Activated CD4-positive, alpha-beta T cell treated with anti-CD3 and anti-CD28 coated beads for 36 hours (primary cell): ENCODE measurements at regions not wholly inside any gene's neighbourhood (a gene's known extent, or its start where the extent isn't known, plus 50 kb on each side); places are given as distances from the start of the nearest gene placed in this dataset.

Source experiments
- ATAC-seq: fragments of 200-7000 bp; cut with Tn5 transposase; one replicate; pipeline ENCODE4 v1.10.0; 2021; ENCODE audit warnings: mild to moderate bottlenecking, moderate library complexity
- CTCF ChIA-PET: fragments of 350-600 bp; sonication (Branson Sonifier 250); formaldehyde crosslinking; loops from one replicate; lab custom pipeline; 2021; ENCODE audit warnings: antibody characterized with exemption; lab: Charles Lee
- POLR2A ChIA-PET: fragments of 350-600 bp; sonication (Branson Sonifier 250); formaldehyde crosslinking; loops from one replicate; lab custom pipeline; 2021; ENCODE audit warnings: antibody characterized with exemption, inconsistent platforms; lab: Charles Lee
- DNase-seq: peaks from one replicate; pipeline ENCODE4 v3.0.0-alpha.2; 2020
- H3K27ac Mint-ChIP-seq: one replicate; pipeline ENCODE4 v1.8.0; 2021; ENCODE audit warnings: mixed read lengths
- H3K27me3 Mint-ChIP-seq: one replicate; pipeline ENCODE4 v1.8.0; 2021; ENCODE audit warnings: mixed read lengths
- H3K36me3 Mint-ChIP-seq: one replicate; pipeline ENCODE4 v1.8.0; 2021; ENCODE audit warnings: low read depth, mixed read lengths
- H3K4me1 Mint-ChIP-seq: one replicate; pipeline ENCODE4 v1.8.0; 2021; ENCODE audit warnings: mixed read lengths
- H3K4me3 Mint-ChIP-seq: one replicate; pipeline ENCODE4 v1.8.0; 2021; ENCODE audit warnings: mild to moderate bottlenecking, moderate library complexity, mixed read lengths
- H3K9me3 Mint-ChIP-seq: one replicate; pipeline ENCODE4 v1.8.0; 2021; ENCODE audit warnings: low read depth, mixed read lengths
- intact Hi-C, 2 experiments: fragments of 100-400 bp; cut with DNase I in 1 of 2; cut with micrococcal nuclease in 1 of 2; formaldehyde crosslinking; loops; one replicate each; pipeline versions ENCODE4 v1.14.2 to v1.15.1; 2022 to 2024; cut with DNase I, micrococcal nuclease

- no peaks in the 10 kb centered on the region for H3K27me3 Mint-ChIP-seq
- H3K4me1 Mint-ChIP-seq, result no peaks in the 10 kb centered on the region
- POLR2A ChIA-PET, result no interaction called here
- intact Hi-C loops, result no loop called here
- no peak overlapping the region for H3K27ac Mint-ChIP-seq
- ATAC-seq, result no peak
- no peaks in the 10 kb centered on the region for H3K36me3 Mint-ChIP-seq
- DNase-seq, result no peak
- H3K4me3 Mint-ChIP-seq, result no peak overlapping the region
- H3K9me3 Mint-ChIP-seq, result peaks cover 16% of the 10 kb centered on the region
- CTCF ChIA-PET, result no interaction called here
Measured at GRCh38 chr2:57107353-57107752, 923.6 kb downstream of the CCDC85A start.

GRCh38 chr2:57111531-57111930 lies 927.7 kb downstream of the CCDC85A start:
- intact Hi-C loops, result no loop called here
- Mint-ChIP-seq H3K9me3 (peaks cover 11% of the 10 kb centered on the region), H3K36me3 (no peaks in the 10 kb centered on the region), H3K4me3 (no peak overlapping the region), H3K27me3 (no peaks in the 10 kb centered on the region), H3K27ac (no peak overlapping the region), H3K4me1 (no peaks in the 10 kb centered on the region)
- CTCF ChIA-PET, result no interaction called here
- DNase-seq (no peak), ATAC-seq (no peak)
- POLR2A ChIA-PET, result no interaction called here

- intact Hi-C loops, result no loop called here
- ChIA-PET CTCF (no interaction called here), POLR2A (no interaction called here)
- no peak overlapping the region for H3K27ac Mint-ChIP-seq
- DNase-seq, result no peak
- no peak for ATAC-seq
- no peaks in the 10 kb centered on the region for H3K36me3 Mint-ChIP-seq
- no peaks in the 10 kb centered on the region for H3K27me3 Mint-ChIP-seq
- H3K4me1 Mint-ChIP-seq, result no peaks in the 10 kb centered on the region
- H3K9me3 Mint-ChIP-seq, result peaks cover 7% of the 10 kb centered on the region
- H3K4me3 Mint-ChIP-seq, result no peak overlapping the region
Measured at GRCh38 chr2:57119141-57119540, 927.5 kb upstream of the VRK2 start.

- CTCF ChIA-PET, result interaction anchor here (0.7 to 1.0 kb wide), 2 partner anchors 15 to 1642 kb away, joined by 3 read pairs; no protein-coding TSS in a partner anchor
- intact Hi-C loops, result no loop called here
- ATAC-seq (no peak), DNase-seq (no peak)
- H3K9me3 Mint-ChIP-seq, result peaks cover 6% of the 10 kb centered on the region
- no peaks in the 10 kb centered on the region for H3K36me3 Mint-ChIP-seq
- H3K27ac Mint-ChIP-seq, result no peak overlapping the region
- no peaks in the 10 kb centered on the region for H3K4me1 Mint-ChIP-seq
- POLR2A ChIA-PET, result no interaction called here
- H3K27me3 Mint-ChIP-seq, result no peaks in the 10 kb centered on the region
- H3K4me3 Mint-ChIP-seq, result no peak overlapping the region
Measured at GRCh38 chr2:57126410-57126809, 920.2 kb upstream of the VRK2 start.

- CTCF ChIA-PET, result no interaction called here
- Mint-ChIP-seq H3K4me1 (no peaks in the 10 kb centered on the region), H3K27ac (no peak overlapping the region), H3K9me3 (peaks cover 4% of the 10 kb centered on the region), H3K27me3 (no peaks in the 10 kb centered on the region), H3K36me3 (no peaks in the 10 kb centered on the region), H3K4me3 (no peak overlapping the region)
- POLR2A ChIA-PET, result no interaction called here
- ATAC-seq (no peak), DNase-seq (no peak)
- intact Hi-C loops, result no loop called here
Measured at GRCh38 chr2:57139179-57139578, 907.4 kb upstream of the VRK2 start.

GRCh38 chr2:57141269-57141668 lies 905.3 kb upstream of the VRK2 start:
- no peak for ATAC-seq
- Mint-ChIP-seq H3K36me3 (no peaks in the 10 kb centered on the region), H3K4me1 (no peaks in the 10 kb centered on the region), H3K4me3 (no peak overlapping the region), H3K27ac (no peak overlapping the region), H3K27me3 (no peaks in the 10 kb centered on the region), H3K9me3 (peaks cover 5% of the 10 kb centered on the region)
- intact Hi-C loops, result no loop called here
- CTCF ChIA-PET, result interaction anchor here (0.9 kb wide), 1 partner anchor 15 kb away, joined by 3 read pairs; no protein-coding TSS in a partner anchor
- no peak for DNase-seq
- POLR2A ChIA-PET, result interaction anchor here (0.5 kb wide), 1 partner anchor 9 kb away, joined by 3 read pairs; no protein-coding TSS in a partner anchor

GRCh38 chr2:57146951-57147350 lies 899.7 kb upstream of the VRK2 start:
- no peaks in the 10 kb centered on the region for H3K4me1 Mint-ChIP-seq
- ChIA-PET POLR2A (no interaction called here), CTCF (no interaction called here)
- no peak for ATAC-seq
- no peaks in the 10 kb centered on the region for H3K36me3 Mint-ChIP-seq
- peaks cover 26% of the 10 kb centered on the region for H3K9me3 Mint-ChIP-seq
- H3K27me3 Mint-ChIP-seq, result no peaks in the 10 kb centered on the region
- intact Hi-C loops, result no loop called here
- no peak overlapping the region for H3K4me3 Mint-ChIP-seq
- DNase-seq, result no peak
- no peak overlapping the region for H3K27ac Mint-ChIP-seq

- POLR2A ChIA-PET, result no interaction called here
- Mint-ChIP-seq H3K9me3 (peaks cover 11% of the 10 kb centered on the region), H3K27ac (no peak overlapping the region), H3K27me3 (no peaks in the 10 kb centered on the region), H3K4me1 (no peaks in the 10 kb centered on the region), H3K4me3 (no peak overlapping the region), H3K36me3 (no peaks in the 10 kb centered on the region)
- CTCF ChIA-PET, result no interaction called here
- intact Hi-C loops, result no loop called here
- ATAC-seq, result no peak
- no peak for DNase-seq
Measured at GRCh38 chr2:57156231-57156924, 890.2 kb upstream of the VRK2 start.

- no peak for ATAC-seq
- ChIA-PET CTCF (no interaction called here), POLR2A (no interaction called here)
- Mint-ChIP-seq H3K27me3 (no peaks in the 10 kb centered on the region), H3K4me3 (no peak overlapping the region), H3K36me3 (no peaks in the 10 kb centered on the region), H3K4me1 (no peaks in the 10 kb centered on the region), H3K27ac (no peak overlapping the region), H3K9me3 (peaks cover 8% of the 10 kb centered on the region)
- DNase-seq, result no peak
- intact Hi-C loops, result no loop called here
Measured at GRCh38 chr2:57160976-57161375, 885.6 kb upstream of the VRK2 start.

- intact Hi-C loops, result no loop called here
- Mint-ChIP-seq H3K4me3 (no peak overlapping the region), H3K36me3 (no peaks in the 10 kb centered on the region), H3K9me3 (peaks cover 8% of the 10 kb centered on the region), H3K27ac (no peak overlapping the region), H3K27me3 (no peaks in the 10 kb centered on the region), H3K4me1 (no peaks in the 10 kb centered on the region)
- no peak for ATAC-seq
- ChIA-PET POLR2A (no interaction called here), CTCF (interaction anchor here (1.6 kb wide), 1 partner anchor 9 kb away, joined by 3 read pairs; no protein-coding TSS in a partner anchor)
- no peak for DNase-seq
Measured at GRCh38 chr2:57177176-57177575, 869.4 kb upstream of the VRK2 start.

- Mint-ChIP-seq H3K27ac (no peak overlapping the region), H3K36me3 (no peaks in the 10 kb centered on the region), H3K4me1 (no peaks in the 10 kb centered on the region), H3K9me3 (no peaks in the 10 kb centered on the region), H3K4me3 (no peak overlapping the region), H3K27me3 (no peaks in the 10 kb centered on the region)
- POLR2A ChIA-PET, result no interaction called here
- CTCF ChIA-PET, result interaction anchor here (0.6 kb wide), 1 partner anchor 934 kb away, joined by 3 read pairs; no protein-coding TSS in a partner anchor
- intact Hi-C loops, result no loop called here
- ATAC-seq (no peak), DNase-seq (no peak)
Measured at GRCh38 chr2:57180042-57180567, 866.5 kb upstream of the VRK2 start.

GRCh38 chr2:57180678-57181077 lies 865.9 kb upstream of the VRK2 start:
- Mint-ChIP-seq H3K27me3 (no peaks in the 10 kb centered on the region), H3K4me3 (no peak overlapping the region), H3K4me1 (no peaks in the 10 kb centered on the region), H3K27ac (no peak overlapping the region), H3K36me3 (no peaks in the 10 kb centered on the region), H3K9me3 (no peaks in the 10 kb centered on the region)
- CTCF ChIA-PET, result interaction anchor here (0.6 kb wide), 1 partner anchor 935 kb away, joined by 3 read pairs; no protein-coding TSS in a partner anchor
- ATAC-seq (no peak), DNase-seq (no peak)
- POLR2A ChIA-PET, result no interaction called here
- intact Hi-C loops, result no loop called here
